NCI-H146 (cell line): ENCODE measurements at regions not wholly inside any gene's neighbourhood (a gene's known extent, or its start where the extent isn't known, plus 50 kb on each side); places are given as distances from the start of the nearest gene placed in this dataset.

ENCODE experiments used
- DNase-seq: peaks from one replicate; lab custom pipeline; 2025; lab: John Stamatoyannopoulos, UW

DNA sequence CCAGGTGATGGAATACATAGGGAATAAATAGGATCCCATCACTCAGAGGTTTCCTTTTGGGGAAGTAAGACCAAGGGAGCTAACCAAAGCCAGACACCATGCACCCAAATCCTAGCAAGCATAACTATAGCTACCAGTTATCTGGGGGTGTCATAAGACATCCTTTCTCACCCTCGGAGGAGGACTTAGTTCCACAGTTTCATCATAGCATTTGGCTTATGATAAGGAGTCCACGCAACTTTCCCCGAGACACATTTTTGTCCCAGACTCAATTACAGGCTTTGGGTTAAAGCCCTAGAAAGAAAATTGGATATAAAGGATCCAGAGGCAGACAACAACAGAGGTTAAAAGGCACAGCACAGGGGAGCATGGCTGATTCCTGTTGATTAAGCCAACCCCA, 442.9 kb downstream of the HTR7 start:
- DNase-seq: no peak

DNA sequence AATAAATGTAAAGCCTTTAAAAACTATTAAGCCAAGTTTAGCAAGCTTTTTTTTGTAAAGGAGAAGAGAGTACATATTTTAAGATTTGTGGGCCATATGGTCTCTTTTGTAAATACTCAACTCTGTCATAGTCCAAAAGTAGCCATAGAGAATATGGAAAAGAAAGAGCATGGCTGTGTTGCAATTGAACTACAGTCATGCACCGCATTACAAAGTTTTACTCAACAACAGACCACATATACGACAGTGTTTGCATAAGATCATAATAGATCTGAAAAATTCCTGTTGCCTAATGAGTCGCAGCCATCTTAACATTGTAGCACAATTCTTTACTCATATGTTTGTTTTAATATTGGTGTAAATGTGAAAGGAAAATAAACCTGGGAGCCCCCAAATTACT, 440.8 kb downstream of the HTR7 start:
- DNase-seq: no peak

DNA sequence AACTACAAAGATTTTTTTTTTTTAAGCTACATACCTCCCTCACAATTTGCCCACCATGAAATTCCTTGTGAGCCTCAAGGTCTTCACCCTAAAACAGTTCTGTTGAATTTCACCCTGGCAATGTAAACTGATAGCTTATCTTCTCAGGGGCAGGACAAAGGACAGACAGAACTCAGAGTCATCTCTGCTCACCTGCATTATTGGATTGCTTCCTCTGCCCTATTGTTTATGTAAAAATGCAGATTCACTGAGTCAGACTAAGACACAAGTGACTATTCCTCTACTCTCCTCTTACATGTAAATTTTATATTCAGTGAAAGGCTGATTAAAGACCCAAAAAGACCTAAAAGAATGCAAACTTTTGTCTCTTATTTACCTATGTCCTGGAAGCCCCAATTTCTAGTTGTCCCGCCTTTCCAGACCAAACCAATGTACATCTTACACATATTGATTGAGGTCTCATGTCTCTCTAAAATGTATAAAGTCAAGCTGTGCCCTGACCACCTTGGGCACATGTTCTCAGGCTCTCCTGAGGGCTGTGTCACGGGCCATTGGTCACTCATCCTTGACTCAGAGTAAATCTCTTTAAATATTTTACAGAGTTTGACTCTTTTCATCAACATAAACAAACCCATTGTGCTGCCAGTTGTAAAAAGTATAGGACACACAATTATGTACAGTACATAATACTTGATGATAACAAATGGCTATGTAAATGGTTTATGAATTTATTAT, 440.2 kb downstream of the HTR7 start:
- no peak for DNase-seq

DNA sequence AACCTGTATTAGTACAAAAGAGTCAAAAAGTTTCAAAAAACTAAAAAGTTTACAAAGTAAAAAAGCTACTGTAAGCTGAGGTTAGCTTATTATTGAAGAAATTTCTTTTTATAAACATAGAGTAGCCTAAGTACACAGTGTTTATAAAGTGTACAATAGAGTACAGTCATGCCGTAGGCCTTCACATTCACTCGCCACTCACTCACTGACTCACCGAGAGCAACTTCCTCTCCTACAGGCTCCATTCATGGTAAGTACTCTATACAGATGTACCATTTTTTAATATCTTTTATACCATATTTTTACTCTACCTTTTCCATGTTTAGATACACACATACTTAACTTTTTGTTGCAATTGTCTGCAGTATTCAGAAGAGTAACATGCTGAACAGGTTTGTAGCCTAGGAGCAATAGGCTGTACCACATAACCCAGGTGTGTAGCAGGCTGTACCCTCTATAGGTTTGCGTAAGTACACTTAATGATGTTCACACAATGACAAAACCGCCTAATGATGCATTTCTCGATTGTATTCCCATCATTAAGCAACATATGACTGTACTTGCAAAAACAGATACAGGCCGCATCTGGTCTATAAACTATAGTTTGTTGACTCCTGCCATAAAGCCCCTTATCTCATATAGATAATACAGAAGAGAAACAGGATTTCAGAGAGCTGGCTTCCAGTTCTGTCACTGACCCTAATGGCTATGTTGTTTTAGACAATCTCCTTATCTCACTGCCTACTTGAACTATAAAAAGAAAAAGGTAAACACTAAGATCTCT, 438.8 kb downstream of the HTR7 start:
- DNase-seq: no peak

DNA sequence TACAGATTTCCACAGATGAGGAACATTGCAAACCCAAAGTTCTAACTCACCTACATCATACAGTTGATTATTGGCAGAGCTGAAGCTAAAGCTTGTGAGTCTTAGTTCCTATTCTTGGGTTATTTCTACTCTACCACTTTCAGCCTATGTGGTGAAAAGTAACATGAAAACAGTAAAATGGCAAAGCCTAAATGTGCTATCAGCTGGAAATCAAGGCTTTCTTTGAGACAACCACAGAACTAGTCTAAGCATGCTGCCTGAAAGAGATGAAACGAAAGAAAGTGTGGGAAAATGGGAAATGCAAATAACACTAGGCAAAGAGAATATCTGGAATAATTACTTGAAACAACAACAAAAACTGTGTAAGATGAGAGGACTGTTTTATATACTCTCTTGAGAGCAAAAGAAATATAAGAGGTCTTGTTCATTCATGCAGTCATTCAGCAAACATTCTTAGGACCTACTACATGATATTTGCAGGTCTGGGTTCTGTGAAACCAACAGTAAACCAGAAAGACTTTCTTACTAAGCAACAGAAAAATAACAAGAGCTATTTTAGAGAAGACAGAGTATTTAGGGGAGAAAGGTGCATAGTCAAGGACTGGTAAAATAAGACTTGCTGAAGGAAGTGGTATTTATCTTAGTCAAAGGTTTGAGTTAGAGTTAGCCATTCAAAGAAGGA, 437.1 kb downstream of the HTR7 start:
- no peak for DNase-seq

DNA sequence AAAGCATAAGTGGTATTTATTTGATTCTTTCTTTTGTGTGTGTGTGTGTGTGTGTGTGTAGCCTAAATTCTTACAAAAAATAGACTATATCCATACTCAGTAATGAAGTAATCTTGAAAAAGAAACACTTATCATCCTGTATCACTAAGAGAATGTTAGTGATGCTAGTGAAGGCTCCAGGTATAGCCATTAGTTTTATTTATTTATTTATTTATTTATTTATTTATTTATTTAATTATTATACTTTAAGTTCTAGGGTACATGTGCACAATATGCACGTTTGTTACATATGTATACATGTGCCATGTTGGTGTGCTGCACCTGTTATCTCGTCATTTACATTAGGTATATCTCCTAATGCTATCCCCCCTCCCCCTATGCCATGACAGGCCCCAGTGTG, 436.0 kb downstream of the HTR7 start:
- DNase-seq: no peak

DNA sequence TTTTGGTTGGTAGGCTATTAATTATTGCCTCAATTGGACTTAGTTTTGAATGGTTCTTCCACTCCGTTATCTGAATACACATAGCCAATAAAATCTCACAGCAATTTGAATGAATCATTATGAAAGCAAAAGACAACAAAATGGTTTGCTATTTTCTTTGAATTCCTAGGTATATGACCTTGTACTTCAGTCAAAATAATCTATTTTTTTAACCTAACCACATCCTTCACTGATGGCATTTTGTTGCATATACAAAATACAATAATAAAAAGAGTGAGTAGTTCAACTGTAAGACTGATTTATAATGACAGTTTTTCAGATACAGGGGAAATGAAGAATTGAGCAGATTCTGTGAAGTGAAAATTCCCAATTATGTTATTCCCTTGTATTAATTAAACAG, 433.1 kb downstream of the HTR7 start:
- no peak for DNase-seq

DNA sequence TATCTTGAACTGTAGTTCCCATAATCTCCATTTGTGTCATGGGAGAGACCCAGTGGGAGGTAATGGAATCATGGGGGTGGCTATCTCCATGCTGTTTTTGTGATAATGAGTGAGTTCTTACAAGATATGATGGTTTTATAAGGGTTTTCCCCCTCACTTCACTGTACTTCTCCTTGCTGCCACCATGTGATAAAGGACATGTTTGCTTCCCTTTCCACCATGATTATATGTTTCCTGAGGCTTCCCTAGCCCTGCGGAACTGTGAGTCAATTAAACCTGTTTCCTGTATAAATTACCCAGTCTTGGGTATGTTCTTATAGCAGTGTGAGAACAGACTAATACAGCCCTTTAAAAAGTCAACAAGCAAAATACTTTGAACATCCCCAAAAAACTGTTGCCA, 427.7 kb downstream of the HTR7 start:
- no peak for DNase-seq

DNA sequence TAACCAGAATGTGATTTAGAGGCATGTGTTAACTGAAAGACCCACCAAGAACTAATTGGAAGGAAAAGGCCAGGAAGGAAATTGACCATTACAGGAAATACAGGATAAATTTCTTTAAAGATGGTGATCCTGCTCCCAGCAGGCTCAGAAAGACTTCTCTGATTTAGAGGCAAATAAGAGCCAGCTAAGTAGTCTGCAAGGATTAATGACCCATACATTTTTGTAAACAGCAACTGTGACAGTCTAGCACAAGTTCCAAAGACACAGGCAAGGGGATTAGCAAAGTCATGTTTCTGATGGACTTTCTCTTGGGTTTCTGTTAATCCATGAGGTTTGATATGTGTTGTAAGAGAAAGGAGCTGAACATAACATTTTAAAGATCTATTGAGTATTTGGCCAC, 425.0 kb downstream of the HTR7 start:
- no peak for DNase-seq

DNA sequence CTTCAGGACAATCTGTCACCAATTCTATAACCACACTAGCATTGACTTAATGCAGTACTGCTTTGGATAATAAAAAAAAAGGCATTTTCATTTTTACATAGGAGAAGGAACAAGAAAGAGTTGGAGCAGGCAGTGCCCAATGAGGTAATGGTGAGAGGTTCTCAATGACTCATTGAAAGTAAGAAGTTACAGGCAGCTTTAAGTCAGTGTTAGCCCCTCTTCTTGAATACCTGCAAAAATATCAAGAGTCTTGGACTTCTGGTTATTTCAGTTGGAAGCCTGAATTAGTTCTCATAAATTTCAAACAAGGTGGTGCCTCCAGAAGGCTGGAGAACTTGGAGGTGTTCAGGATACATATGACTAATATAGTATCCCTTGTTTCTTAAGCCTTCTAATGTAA, 422.5 kb downstream of the HTR7 start:
- no peak for DNase-seq

DNA sequence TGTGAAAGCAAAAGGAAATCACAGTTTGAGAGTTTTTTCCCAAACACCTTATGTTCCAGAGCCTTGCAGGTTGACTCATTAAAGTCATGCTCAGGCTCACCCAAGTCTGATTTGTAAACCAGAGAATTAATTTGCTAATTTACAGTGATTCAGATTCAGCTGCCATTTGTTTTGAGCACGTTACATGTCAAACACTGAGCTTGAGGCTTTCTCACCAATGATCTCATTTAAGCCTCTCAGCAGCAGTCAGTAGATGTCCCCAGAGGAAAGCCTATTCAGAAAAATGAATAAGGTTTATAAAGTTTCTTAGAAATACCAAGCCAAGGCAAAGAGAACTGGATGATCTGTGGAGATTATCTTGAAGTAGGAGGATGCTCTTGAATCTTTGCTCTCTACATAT, 420.4 kb downstream of the HTR7 start:
- DNase-seq: no peak

DNA sequence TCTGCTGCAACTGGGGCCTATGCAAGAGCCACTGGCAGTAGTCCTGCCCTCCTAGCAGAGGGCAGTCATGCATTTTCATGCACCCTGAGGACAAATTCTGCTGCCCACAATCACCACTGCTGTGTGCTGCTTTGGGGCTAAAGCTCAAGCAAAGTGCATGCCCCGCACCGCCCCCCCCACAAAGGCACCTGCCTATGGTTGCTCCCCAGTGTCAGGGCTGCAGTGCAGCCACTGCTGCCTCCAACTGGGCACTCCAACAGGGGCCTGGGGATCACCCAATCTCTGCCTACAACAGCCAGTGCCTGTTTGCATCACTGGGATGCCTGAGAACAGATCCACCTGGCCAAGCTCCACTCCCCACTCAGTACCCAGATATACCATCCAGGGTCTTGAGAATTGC, 417.0 kb downstream of the HTR7 start:
- DNase-seq: no peak

DNA sequence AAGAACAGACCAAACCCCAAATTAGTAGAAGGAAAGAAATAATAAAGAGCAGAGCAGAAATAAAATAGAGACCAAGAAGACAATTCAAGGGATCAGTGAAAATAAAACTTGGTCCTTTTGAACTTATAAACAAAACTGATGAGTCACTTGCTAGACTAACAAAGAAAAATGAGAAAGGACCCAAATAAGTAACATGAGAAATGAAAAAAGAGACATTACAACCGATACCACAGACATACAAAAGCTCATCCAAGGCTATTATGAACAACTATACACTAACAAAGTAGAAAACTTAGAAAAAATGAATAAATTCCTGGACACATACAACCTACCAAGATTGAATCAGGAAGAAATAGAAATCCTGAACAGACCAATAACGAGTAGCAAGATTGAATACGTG, 414.5 kb downstream of the HTR7 start:
- no peak for DNase-seq

DNA sequence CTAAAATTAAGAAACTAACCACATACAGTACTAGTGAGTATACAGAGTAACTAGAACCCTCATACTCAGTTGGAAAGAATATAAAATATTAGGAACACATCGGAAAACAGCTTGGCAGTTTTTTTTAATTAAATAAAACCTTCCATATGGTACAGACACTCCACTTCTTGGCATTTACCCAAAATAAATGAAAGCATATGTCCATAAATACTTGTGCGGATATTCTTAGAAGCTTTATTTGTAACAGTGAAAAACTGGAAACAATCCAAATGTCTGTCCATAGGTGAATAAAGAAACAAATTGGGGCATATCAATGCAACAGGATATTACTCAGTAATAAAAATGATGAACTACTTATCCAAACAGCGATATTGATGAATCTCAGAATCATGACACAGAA, 410.0 kb downstream of the HTR7 start:
- DNase-seq: no peak

DNA sequence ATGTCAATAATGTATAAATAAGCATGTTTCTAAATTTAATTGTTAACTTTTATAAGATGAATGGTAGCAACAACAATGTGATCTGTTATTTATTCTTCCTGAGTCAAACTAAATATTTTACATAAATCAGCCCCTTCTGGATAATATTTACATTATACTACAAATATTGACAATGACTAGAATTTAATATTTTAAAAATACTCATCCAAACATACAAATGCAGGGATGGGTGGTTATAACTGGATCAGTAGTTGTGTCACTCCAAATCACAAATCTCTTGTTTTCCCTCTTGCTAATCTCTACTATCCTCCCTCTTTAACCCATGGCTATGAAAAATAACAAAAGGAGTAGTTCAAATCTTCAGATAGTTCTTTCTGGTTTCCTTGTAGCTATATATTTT, 407.0 kb downstream of the HTR7 start:
- DNase-seq: no peak

DNA sequence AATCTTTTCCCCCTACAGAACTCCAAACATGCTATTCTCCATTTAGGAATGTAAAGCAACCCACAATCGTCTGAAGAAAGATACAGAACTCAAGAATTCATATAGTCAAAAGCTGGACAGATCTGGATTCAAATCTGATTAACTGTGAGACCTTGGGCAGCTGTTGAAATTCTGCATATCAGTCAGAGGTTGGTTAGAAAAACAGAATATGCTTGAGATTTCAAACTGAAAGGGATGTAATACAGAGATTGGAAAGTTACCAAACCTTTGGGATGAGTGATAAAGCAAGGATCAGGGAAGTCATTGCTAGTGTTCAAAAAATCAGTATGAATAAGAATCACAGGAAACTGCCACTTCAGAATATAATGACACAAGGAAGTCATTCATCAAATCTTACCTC, 406.6 kb downstream of the HTR7 start:
- no peak for DNase-seq

DNA sequence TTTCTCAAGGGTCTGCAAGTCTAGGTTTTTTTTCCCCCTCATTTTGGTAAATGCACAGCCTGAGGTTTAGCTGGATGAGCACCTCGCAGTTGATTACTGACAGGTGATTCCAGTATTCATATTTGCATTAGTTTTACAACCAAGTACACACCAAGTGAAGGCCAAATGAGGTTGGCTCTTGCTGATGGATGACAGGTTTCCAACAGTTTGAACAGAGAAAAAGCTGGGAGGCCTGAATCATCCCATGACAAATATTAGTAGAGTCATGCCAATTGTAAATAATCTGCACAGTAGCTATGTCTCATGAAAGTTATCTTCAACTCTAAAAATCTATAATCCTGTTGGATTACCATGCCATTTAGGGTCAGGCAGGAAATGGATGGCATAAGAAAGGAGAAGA, 399.8 kb downstream of the HTR7 start:
- no peak for DNase-seq

DNA sequence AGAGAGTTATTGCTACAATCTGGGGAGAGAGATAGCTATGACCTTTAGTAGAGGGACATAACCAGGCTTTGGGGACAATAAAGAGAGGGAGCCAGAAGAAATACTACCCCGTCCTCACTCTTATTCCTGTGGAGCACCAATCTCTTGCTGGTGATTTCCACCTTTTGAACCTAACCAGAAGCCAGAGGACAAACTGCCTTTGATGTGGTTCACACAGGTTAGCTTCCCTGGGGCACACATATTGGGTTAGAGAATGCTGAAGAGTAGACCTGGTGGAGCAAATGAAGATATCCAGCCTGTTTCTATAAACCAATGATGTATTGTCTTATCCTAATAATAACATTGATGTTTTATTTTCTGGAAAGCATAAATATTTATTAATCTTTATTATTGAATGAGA, 399.3 kb downstream of the HTR7 start:
- DNase-seq: no peak

DNA sequence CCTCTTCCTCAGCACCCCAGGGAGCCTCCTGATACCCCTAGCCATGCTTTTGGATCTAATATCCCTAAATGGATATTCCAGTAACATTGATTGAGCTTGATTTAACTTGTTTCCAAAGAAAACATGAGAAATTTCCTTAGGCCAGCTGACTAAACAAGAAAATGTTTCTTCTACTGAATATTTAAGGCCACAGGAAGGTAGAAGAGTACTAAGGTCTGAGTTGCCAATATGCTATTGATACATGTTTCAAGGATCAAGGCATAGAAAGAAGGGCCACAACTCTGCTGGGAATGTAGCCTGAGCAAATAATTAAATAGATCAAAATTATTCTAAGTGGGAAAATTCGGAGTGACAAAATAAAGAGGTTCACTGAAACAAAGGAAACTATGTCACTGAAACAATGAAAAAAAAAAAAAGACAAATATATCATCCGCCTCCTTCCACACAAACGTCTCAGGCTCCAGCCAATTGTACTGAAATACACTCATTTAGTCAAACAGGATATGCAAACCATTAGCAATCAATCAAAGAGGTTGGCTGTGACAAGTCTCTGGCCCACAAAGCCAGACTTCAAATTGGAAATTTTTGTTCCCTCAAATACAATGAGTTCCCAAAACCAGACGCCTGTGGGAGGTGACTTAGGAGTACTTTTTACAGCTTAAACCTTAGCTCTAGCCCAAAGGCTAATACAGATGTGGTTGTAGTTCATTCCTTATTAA, 396.2 kb downstream of the HTR7 start:
- no peak for DNase-seq

DNA sequence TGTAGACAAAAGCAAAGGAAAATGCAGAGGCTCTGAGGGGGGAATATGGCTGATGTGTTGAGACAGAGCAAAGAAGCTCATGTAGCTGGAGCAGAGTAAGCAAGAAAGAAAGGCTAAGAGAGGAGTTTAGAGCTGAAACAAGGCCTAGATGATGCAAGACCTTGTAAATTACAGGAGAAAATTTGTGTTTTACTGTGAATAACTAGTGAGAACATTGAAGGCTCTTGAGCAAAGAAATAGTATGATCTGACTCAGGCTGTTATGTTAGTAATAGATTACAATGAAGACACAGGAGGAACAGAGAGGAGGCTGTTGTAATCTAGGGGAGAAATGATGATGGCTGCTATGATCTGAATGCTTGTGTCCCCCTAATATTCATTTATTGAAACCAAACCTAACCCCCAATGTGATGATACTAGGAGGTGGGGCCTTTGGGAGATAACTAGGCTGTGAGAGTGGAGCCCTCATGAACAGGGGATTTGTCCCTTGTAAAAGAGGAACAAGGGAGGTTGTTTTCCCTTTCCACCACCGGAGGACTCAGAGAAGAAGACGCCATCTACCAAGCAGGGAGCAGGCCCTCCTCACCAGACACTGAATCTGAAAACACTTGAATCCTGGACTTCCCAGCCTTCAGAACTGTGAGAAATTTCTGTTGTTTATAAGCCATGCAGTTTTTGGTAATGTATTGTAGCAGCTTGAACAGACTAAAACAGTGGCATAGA, 394.9 kb downstream of the HTR7 start:
- DNase-seq: no peak

DNA sequence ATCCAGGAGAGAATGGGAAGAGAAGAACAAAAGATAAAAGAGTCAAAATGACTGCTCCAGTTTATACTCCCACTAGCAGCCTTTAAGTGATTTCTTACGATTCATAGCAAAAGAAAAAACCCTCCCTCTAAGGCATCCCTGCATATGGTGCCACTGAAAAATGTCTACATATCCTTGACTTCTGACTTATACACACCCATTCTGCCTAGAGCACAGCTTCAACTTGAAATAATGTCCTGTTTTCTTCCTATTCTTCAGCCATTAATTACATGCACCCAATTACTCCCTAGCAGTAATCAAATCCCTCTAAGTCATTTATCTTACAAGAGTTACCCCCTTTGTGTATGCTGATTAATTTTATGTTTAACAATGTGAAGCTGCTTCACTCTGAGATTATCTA, 393.5 kb downstream of the HTR7 start:
- DNase-seq: no peak

DNA sequence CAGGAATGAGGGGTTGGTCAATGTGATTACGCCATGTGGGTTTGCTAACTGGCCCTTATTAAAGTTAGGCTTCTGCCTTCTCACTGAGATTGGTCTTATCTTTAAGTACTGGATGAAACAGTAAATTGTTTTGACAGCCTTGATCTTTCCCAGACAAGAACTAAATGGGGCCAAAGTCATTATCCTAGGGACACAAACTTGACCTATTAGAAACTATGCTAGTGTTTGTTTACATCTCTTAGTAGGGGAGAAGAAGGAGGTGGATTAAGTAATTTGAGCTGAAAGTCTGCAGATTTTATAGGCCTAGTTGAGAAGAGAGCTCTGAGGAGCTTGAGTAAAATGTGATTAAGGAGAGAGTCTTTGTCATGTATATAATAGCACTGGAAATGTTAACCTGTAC, 386.9 kb downstream of the HTR7 start:
- no peak for DNase-seq
